ENCODE measurements at regions not wholly inside any gene's neighbourhood (a gene's known extent, or its start where the extent isn't known, plus 50 kb on each side); places are given as distances from the start of the nearest gene placed in this dataset.

DNA sequence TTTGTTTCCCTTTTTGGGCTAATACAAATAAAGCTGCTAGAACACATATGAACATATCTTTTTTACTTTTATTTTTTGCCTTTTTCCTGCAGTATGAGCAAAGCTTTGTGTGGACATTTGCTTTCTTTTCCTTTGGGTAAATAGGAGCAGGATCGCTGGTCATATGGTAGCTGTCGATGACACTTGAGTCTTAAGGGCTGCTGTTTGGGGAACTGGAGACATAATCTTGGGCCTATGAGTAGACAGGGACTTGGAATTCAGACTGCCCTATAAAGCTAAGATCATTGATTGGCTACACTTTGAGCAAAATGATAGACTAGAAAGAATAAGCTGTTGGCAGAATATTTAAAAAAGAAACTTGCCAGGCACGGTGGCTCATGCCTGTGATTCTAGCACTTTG lies 60.9 kb upstream of the ABL1 start:
- H3K79me2 ChIP-seq (ENCODE audit: control insufficient read depth, insufficient read depth, low read length), result peaks cover 7% of the 10 kb centered on the region
- dilution Hi-C loops (cut with MboI; ENCODE audit: extremely low pct_ligation_motif_present, low sequenced_read_pairs), result no loop called here
- no peak overlapping the region for H3K27ac ChIP-seq (ENCODE audit: control insufficient read depth, insufficient read depth, low read length)
- TF ChIP-seq EZH2 (IDR thresholded peaks at IDR 0.05; ENCODE audit: low read length), result no peak
- TF ChIP-seq, protein P1, sequence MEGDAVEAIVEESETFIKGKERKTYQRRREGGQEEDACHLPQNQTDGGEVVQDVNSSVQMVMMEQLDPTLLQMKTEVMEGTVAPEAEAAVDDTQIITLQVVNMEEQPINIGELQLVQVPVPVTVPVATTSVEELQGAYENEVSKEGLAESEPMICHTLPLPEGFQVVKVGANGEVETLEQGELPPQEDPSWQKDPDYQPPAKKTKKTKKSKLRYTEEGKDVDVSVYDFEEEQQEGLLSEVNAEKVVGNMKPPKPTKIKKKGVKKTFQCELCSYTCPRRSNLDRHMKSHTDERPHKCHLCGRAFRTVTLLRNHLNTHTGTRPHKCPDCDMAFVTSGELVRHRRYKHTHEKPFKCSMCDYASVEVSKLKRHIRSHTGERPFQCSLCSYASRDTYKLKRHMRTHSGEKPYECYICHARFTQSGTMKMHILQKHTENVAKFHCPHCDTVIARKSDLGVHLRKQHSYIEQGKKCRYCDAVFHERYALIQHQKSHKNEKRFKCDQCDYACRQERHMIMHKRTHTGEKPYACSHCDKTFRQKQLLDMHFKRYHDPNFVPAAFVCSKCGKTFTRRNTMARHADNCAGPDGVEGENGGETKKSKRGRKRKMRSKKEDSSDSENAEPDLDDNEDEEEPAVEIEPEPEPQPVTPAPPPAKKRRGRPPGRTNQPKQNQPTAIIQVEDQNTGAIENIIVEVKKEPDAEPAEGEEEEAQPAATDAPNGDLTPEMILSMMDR (optimal IDR thresholded peaks at IDR 0.05 in 1 of 3, IDR thresholded peaks at IDR 0.05 in 1 of 3, conservative IDR thresholded peaks at IDR 0.05 in 1 of 3; ENCODE audit: extremely low read depth in 1 of 3, insufficient read depth in 2 of 3, low read length in 3 of 3), result no peak
- no peaks in the 10 kb centered on the region for H3K9me3 ChIP-seq (ENCODE audit: control insufficient read depth, low read depth, low read length)
- H3K9ac ChIP-seq (ENCODE audit: control insufficient read depth, extremely low read depth, insufficient read depth, low read length), result no peak overlapping the region
- no peaks in the 10 kb centered on the region for H3K36me3 ChIP-seq (ENCODE audit: control insufficient read depth in 2 of 2, extremely low read depth in 1 of 2, insufficient read depth in 2 of 2, low read length in 2 of 2)
- no peak for DNase-seq (ENCODE audit: low read depth, low spot score)
- no peaks in the 10 kb centered on the region for H3K4me1 ChIP-seq (ENCODE audit: control insufficient read depth, extremely low read depth, insufficient read depth, low read length)
- no peak overlapping the region for H3K4me3 ChIP-seq (ENCODE audit: control insufficient read depth in 2 of 3, extremely low read depth in 1 of 3, insufficient read depth in 2 of 3, low read depth in 1 of 3, low read length in 3 of 3)
- FAIRE-seq, result no peak
- no peaks in the 10 kb centered on the region for H3K9me1 ChIP-seq (ENCODE audit: control insufficient read depth, extremely low read depth, insufficient read depth, low read length)
- no peaks in the 10 kb centered on the region for H3K27me3 ChIP-seq (ENCODE audit: control insufficient read depth, extremely low read depth, insufficient read depth, low read length)
- H4K20me1 ChIP-seq (ENCODE audit: control insufficient read depth, extremely low read depth, insufficient read depth, low read length), result no peaks in the 10 kb centered on the region
- H2AFZ ChIP-seq (ENCODE audit: control insufficient read depth, low read length), result no peak overlapping the region
- H3K4me2 ChIP-seq (ENCODE audit: control insufficient read depth, extremely low read depth, insufficient read depth, low read depth, low read length), result no peak overlapping the region

DNA sequence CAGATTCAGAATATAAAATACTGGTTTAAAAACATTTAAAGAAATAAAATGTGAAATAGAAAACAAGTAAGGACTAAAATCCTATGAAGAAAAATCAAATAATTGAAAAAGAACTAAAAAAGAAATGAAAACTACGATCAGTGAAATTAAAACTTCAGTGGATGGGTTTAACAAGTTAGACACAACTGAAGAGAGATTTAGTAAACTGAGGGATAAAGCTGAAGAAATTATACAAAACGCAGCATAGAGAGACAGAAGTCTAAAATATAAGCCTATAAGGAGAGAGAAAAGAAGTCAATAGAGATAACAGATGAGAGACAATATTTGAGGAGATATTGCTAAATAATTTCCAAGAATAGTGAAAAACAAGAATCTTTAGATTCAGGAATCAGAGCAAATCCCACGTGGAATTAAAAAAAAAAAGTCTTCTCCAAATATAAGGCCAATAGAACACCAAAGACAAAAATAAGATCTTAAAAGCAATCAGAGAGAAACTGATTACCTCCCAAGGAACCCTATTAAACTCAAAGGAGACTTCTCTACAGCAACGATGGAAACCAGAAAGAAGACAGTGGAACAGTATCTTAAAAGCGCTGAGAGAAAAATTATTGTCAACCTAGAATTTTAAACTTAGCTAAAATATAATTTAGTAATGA lies 59.6 kb upstream of the ABL1 start:
- H4K20me1 ChIP-seq (ENCODE audit: control insufficient read depth, extremely low read depth, insufficient read depth, low read length), result no peaks in the 10 kb centered on the region
- H3K27me3 ChIP-seq (ENCODE audit: control insufficient read depth, extremely low read depth, insufficient read depth, low read length), result no peaks in the 10 kb centered on the region
- no peaks in the 10 kb centered on the region for H3K9me3 ChIP-seq (ENCODE audit: control insufficient read depth, low read depth, low read length)
- no peak overlapping the region for H3K27ac ChIP-seq (ENCODE audit: control insufficient read depth, insufficient read depth, low read length)
- H3K9me1 ChIP-seq (ENCODE audit: control insufficient read depth, extremely low read depth, insufficient read depth, low read length), result no peaks in the 10 kb centered on the region
- FAIRE-seq, result no peak
- no peaks in the 10 kb centered on the region for H3K4me1 ChIP-seq (ENCODE audit: control insufficient read depth, extremely low read depth, insufficient read depth, low read length)
- DNase-seq (ENCODE audit: low read depth, low spot score), result no peak
- peaks cover 7% of the 10 kb centered on the region for H3K79me2 ChIP-seq (ENCODE audit: control insufficient read depth, insufficient read depth, low read length)
- no peak overlapping the region for H2AFZ ChIP-seq (ENCODE audit: control insufficient read depth, low read length)
- dilution Hi-C loops (cut with MboI; ENCODE audit: extremely low pct_ligation_motif_present, low sequenced_read_pairs), result no loop called here
- no peak overlapping the region for H3K4me2 ChIP-seq (ENCODE audit: control insufficient read depth, extremely low read depth, insufficient read depth, low read depth, low read length)
- H3K4me3 ChIP-seq (ENCODE audit: control insufficient read depth in 2 of 3, extremely low read depth in 1 of 3, insufficient read depth in 2 of 3, low read depth in 1 of 3, low read length in 3 of 3), result no peak overlapping the region
- no peaks in the 10 kb centered on the region for H3K36me3 ChIP-seq (ENCODE audit: control insufficient read depth in 2 of 2, extremely low read depth in 1 of 2, insufficient read depth in 2 of 2, low read length in 2 of 2)
- no peak overlapping the region for H3K9ac ChIP-seq (ENCODE audit: control insufficient read depth, extremely low read depth, insufficient read depth, low read length)
- TF ChIP-seq, protein P1 (optimal IDR thresholded peaks at IDR 0.05 in 1 of 3, IDR thresholded peaks at IDR 0.05 in 1 of 3, conservative IDR thresholded peaks at IDR 0.05 in 1 of 3; ENCODE audit: extremely low read depth in 1 of 3, insufficient read depth in 2 of 3, low read length in 3 of 3), result no peak
- no peak for TF ChIP-seq EZH2 (IDR thresholded peaks at IDR 0.05; ENCODE audit: low read length)
